H1 (cell line): ENCODE measurements at regions not wholly inside any gene's neighbourhood (a gene's known extent, or its start where the extent isn't known, plus 50 kb on each side); places are given as distances from the start of the nearest gene placed in this dataset.

ENCODE experiments used
- CTCF ChIA-PET: fragments of 300-600 bp; sonication (Branson Sonifier 250); formaldehyde crosslinking; loops from one replicate; lab custom pipeline; 2021; ENCODE audit not compliant: partially characterized antibody; lab: Charles Lee
- POLR2A ChIA-PET: fragments of 300-600 bp; sonication (Branson Sonifier 250); formaldehyde crosslinking; loops from one replicate; lab custom pipeline; 2021; ENCODE audit warnings: inconsistent platforms; ENCODE audit not compliant: partially characterized antibody; lab: Charles Lee
- DNase-seq, 2 experiments: peaks; one replicate each; pipeline versions ENCODE4 v3.0.0 to v3.0.0-alpha.2; 2010 to 2022; ENCODE audit warnings: low spot score in 2 of 2, low read depth in 1 of 2, mixed read lengths in 1 of 2
- FAIRE-seq: peaks from 2 replicates; lab custom pipeline; 2011; peaks lifted over from hg19 to GRCh38; lab: Jason Lieb, UNC
- H2AFZ ChIP-seq: 2 replicates; pipeline ENCODE4 v1.8.1; 2012; ENCODE audit warnings: low read length, inconsistent platforms
- H2AK5ac ChIP-seq: 2 replicates; pipeline ENCODE4 v1.6.1; 2013; ENCODE audit warnings: low read depth, low read length
- H2BK120ac ChIP-seq: replicated peaks from 2 replicates; pipeline ENCODE3; 2013; ENCODE audit warnings: low read depth, low read length, inconsistent platforms
- H2BK12ac ChIP-seq: 2 replicates; pipeline ENCODE4 v1.6.1; 2013; ENCODE audit warnings: low read depth, low read length
- H2BK15ac ChIP-seq: 2 replicates; pipeline ENCODE4 v1.6.1; 2013; ENCODE audit warnings: low read length
- H2BK20ac ChIP-seq: 2 replicates; pipeline ENCODE4 v1.6.1; 2013; ENCODE audit warnings: low read length
- H2BK5ac ChIP-seq: 2 replicates; pipeline ENCODE4 v1.6.1; 2013; ENCODE audit warnings: low read depth, low read length
- H3K14ac ChIP-seq: 2 replicates; pipeline ENCODE4 v1.6.1; 2013; ENCODE audit warnings: inconsistent platforms; ENCODE audit not compliant: insufficient read length
- H3K18ac ChIP-seq: 2 replicates; pipeline ENCODE4 v1.6.1; 2013; ENCODE audit warnings: low read length; ENCODE audit errors: extremely low read depth
- H3K23ac ChIP-seq: 2 replicates; pipeline ENCODE4 v1.6.1; 2013; ENCODE audit warnings: inconsistent platforms; ENCODE audit not compliant: insufficient read length
- H3K23me2 ChIP-seq: 2 replicates; pipeline ENCODE4 v1.6.1; 2013; ENCODE audit warnings: low read depth, low read length
- H3K27ac ChIP-seq: 2 replicates; pipeline ENCODE4 v1.6.1; 2011; ENCODE audit warnings: low read depth, low read length, inconsistent platforms
- H3K27me3 ChIP-seq, 4 experiments: replicated peaks in 1 of 4; 1 replicate in 1 of 4; 2 replicates in 3 of 4; pipeline versions ENCODE4 v1.6.1 to v1.8.1; 2011 to 2013; ENCODE audit warnings: low read length in 3 of 4, mild to moderate bottlenecking in 3 of 4, inconsistent platforms in 2 of 4, mixed read lengths in 2 of 4, moderate library complexity in 1 of 4; ENCODE audit not compliant: control insufficient read depth in 3 of 4, insufficient read depth in 3 of 4; ENCODE audit errors: extremely low read depth in 1 of 4
- H3K36me3 ChIP-seq, 4 experiments: 2 replicates each; pipeline versions ENCODE4 v1.6.1 to v1.8.1; 2011 to 2013; ENCODE audit warnings: mild to moderate bottlenecking in 4 of 4, low read length in 3 of 4, moderate library complexity in 2 of 4, control low read depth in 1 of 4, inconsistent platforms in 1 of 4; ENCODE audit not compliant: insufficient read depth in 4 of 4, control insufficient read depth in 2 of 4
- H3K4ac ChIP-seq: replicated peaks from 2 replicates; pipeline ENCODE3; 2013; ENCODE audit warnings: low read length, low read depth, mixed read lengths, inconsistent platforms; ENCODE audit not compliant: insufficient read length
- H3K4me1 ChIP-seq, 4 experiments: replicated peaks in 1 of 4; 1 replicate in 1 of 4; 2 replicates in 3 of 4; pipeline versions ENCODE4 v1.6.1 to v1.8.1; 2011 to 2013; ENCODE audit warnings: low read length in 3 of 4, inconsistent platforms in 2 of 4, mixed read lengths in 1 of 4; ENCODE audit not compliant: insufficient read depth in 4 of 4, control insufficient read depth in 3 of 4
- H3K4me2 ChIP-seq, 2 experiments: 2 replicates each; pipeline versions ENCODE4 v1.6.1 to v1.8.1; 2011 to 2013; ENCODE audit warnings: low read depth in 2 of 2, low read length in 2 of 2, control low read depth in 1 of 2, inconsistent platforms in 1 of 2, mild to moderate bottlenecking in 1 of 2; ENCODE audit not compliant: insufficient read depth in 1 of 2
- H3K4me3 ChIP-seq, 4 experiments: fragments of 200-600, 300-600 bp in 1 of 4; sonication (generic), shearing (Covaris generic), sonication (Bioruptor Twin) in 1 of 4; 2 replicates each; pipeline versions ENCODE4 v1.5.1 to v1.8.1; 2011 to 2016; ENCODE audit warnings: low read length in 4 of 4, low read depth in 3 of 4, control low read depth in 2 of 4, inconsistent platforms in 2 of 4, mild to moderate bottlenecking in 2 of 4, mixed read lengths in 1 of 4, moderate library complexity in 1 of 4; ENCODE audit not compliant: insufficient read depth in 2 of 4; ENCODE audit errors: extremely low read depth in 1 of 4
- H3K56ac ChIP-seq: replicated peaks from 2 replicates; pipeline ENCODE3; 2013; ENCODE audit warnings: low read depth, mild to moderate bottlenecking, mixed read lengths, low read length, inconsistent platforms; ENCODE audit not compliant: insufficient read length
- H3K79me1 ChIP-seq: 2 replicates; pipeline ENCODE4 v1.6.1; 2013; ENCODE audit warnings: low read depth, low read length, control low read depth
- H3K79me2 ChIP-seq, 2 experiments: 2 replicates each; pipeline versions ENCODE4 v1.6.1 to v1.8.1; 2012 to 2013; ENCODE audit warnings: low read length in 2 of 2, mild to moderate bottlenecking in 2 of 2, inconsistent platforms in 1 of 2; ENCODE audit not compliant: insufficient read depth in 2 of 2, control insufficient read depth in 1 of 2
- H3K9ac ChIP-seq, 4 experiments: replicated peaks in 1 of 4; 1 replicate in 1 of 4; 2 replicates in 3 of 4; pipeline versions ENCODE4 v1.6.1 to v1.8.1; 2011 to 2013; ENCODE audit warnings: low read depth in 3 of 4, low read length in 3 of 4, control low read depth in 2 of 4, mild to moderate bottlenecking in 2 of 4, moderate library complexity in 2 of 4, inconsistent platforms in 1 of 4; ENCODE audit errors: extremely low read depth in 1 of 4
- H3K9me3 ChIP-seq, 2 experiments: 2 replicates each; pipeline versions ENCODE4 v1.6.1 to v1.8.1; 2012 to 2013; ENCODE audit warnings: mild to moderate bottlenecking in 2 of 2, moderate library complexity in 2 of 2, control low read depth in 1 of 2, inconsistent platforms in 1 of 2, low read depth in 1 of 2, low read length in 1 of 2, mixed read lengths in 1 of 2; ENCODE audit not compliant: insufficient read depth in 2 of 2
- H4K20me1 ChIP-seq, 2 experiments: replicated peaks in 1 of 2; 2 replicates each; pipeline versions ENCODE3 to v1.8.1; 2011 to 2013; ENCODE audit warnings: inconsistent platforms in 2 of 2, low read length in 2 of 2, mild to moderate bottlenecking in 1 of 2; ENCODE audit not compliant: insufficient read depth in 2 of 2, control insufficient read depth in 1 of 2
- H4K5ac ChIP-seq: 2 replicates; pipeline ENCODE4 v1.6.1; 2013; ENCODE audit warnings: low read length, low read depth, mixed read lengths, inconsistent platforms; ENCODE audit not compliant: insufficient read length
- H4K8ac ChIP-seq: 2 replicates; pipeline ENCODE4 v1.8.0; 2013; ENCODE audit warnings: mild to moderate bottlenecking, moderate library complexity, low read length, inconsistent platforms; ENCODE audit not compliant: insufficient read depth; ENCODE audit errors: extremely low read depth
- H4K91ac ChIP-seq: replicated peaks from 2 replicates; pipeline ENCODE3; 2013; ENCODE audit warnings: low read length, mixed read lengths, inconsistent platforms; ENCODE audit not compliant: insufficient read length
- BACH1 ChIP-seq: IDR thresholded peaks from 2 replicates; pipeline ENCODE4 v1.6.1; 2012; ENCODE audit warnings: low read length, improper control_type of control experiment
- BCL11A ChIP-seq, 2 experiments: IDR thresholded peaks; one replicate each; pipeline ENCODE4 v1.6.1; 2011; ENCODE audit warnings: low read depth in 2 of 2, low read length in 2 of 2, mild to moderate bottlenecking in 2 of 2
- EGR1 ChIP-seq: IDR thresholded peaks from 2 replicates; pipeline ENCODE4 v1.6.1; 2011; ENCODE audit warnings: low read depth, low read length, borderline replicate concordance
- FOSL1 ChIP-seq: IDR thresholded peaks from 2 replicates; pipeline ENCODE4 v1.6.1; 2011; ENCODE audit warnings: mild to moderate bottlenecking, low read depth, low read length, moderate library complexity; ENCODE audit not compliant: insufficient read depth
- HDAC2 ChIP-seq, 2 experiments: fragments of 300-600 bp in 1 of 2; sonication (generic) in 1 of 2; IDR thresholded peaks; 2 replicates each; pipeline ENCODE4 v1.6.1; 2011 to 2012; ENCODE audit warnings: low read depth in 2 of 2, low read length in 2 of 2, mild to moderate bottlenecking in 2 of 2, moderate library complexity in 2 of 2, borderline replicate concordance in 1 of 2, inconsistent platforms in 1 of 2
- POLR2A ChIP-seq, 2 experiments: IDR thresholded peaks; 1 replicate in 1 of 2; 2 replicates in 1 of 2; pipeline ENCODE4 v1.6.1; 2011; ENCODE audit warnings: low read depth in 2 of 2, low read length in 2 of 2, mild to moderate bottlenecking in 2 of 2; ENCODE audit errors: control extremely low read depth in 1 of 2
- RAD21 ChIP-seq, 2 experiments: IDR thresholded peaks in 1 of 2; conservative IDR thresholded peaks in 1 of 2; 2 replicates each; pipeline ENCODE4 v1.6.1; 2011; ENCODE audit warnings: low read depth in 2 of 2, low read length in 2 of 2, improper control_type of control experiment in 1 of 2, inconsistent platforms in 1 of 2, mild to moderate bottlenecking in 1 of 2, moderate library complexity in 1 of 2
- SRF ChIP-seq: IDR thresholded peaks from 2 replicates; pipeline ENCODE4 v1.6.1; 2011; ENCODE audit warnings: mild to moderate bottlenecking, low read depth, low read length, moderate library complexity
- SUZ12 ChIP-seq: fragments of 200-600 bp; sonication (generic); IDR thresholded peaks from 2 replicates; pipeline ENCODE4 v1.6.1; 2012; ENCODE audit warnings: mild to moderate bottlenecking, inconsistent platforms, low read length, moderate library complexity, mixed read lengths
- TBP ChIP-seq: IDR thresholded peaks from 2 replicates; pipeline ENCODE4 v1.6.1; 2011; ENCODE audit warnings: low read depth, low read length, improper control_type of control experiment
- WGBS, 2 experiments: shearing (Covaris generic) in 1 of 2; methylation state at CpG; one replicate each; pipeline versions ENCODE4 v1.1.6 to v1.1.7; 2013 to 2015; ENCODE audit warnings: low lambda C conversion rate in 2 of 2, mixed read lengths in 2 of 2, inconsistent platforms in 1 of 2, low coverage in 1 of 2, missing lambda C conversion rate in 1 of 2; ENCODE audit not compliant: insufficient replicate concordance in 2 of 2, insufficient coverage in 1 of 2, insufficient read length in 1 of 2; ENCODE audit errors: extremely low coverage in 1 of 2, missing lambda C conversion rate in 1 of 2; 5-methylcytosine and 5-hydroxymethylcytosine counted together
- TF ChIP-seq, protein P1 (sequence below): IDR thresholded peaks from 2 replicates; pipeline ENCODE4 v1.6.1; 2011; ENCODE audit warnings: low read length, improper control_type of control experiment

DNA sequence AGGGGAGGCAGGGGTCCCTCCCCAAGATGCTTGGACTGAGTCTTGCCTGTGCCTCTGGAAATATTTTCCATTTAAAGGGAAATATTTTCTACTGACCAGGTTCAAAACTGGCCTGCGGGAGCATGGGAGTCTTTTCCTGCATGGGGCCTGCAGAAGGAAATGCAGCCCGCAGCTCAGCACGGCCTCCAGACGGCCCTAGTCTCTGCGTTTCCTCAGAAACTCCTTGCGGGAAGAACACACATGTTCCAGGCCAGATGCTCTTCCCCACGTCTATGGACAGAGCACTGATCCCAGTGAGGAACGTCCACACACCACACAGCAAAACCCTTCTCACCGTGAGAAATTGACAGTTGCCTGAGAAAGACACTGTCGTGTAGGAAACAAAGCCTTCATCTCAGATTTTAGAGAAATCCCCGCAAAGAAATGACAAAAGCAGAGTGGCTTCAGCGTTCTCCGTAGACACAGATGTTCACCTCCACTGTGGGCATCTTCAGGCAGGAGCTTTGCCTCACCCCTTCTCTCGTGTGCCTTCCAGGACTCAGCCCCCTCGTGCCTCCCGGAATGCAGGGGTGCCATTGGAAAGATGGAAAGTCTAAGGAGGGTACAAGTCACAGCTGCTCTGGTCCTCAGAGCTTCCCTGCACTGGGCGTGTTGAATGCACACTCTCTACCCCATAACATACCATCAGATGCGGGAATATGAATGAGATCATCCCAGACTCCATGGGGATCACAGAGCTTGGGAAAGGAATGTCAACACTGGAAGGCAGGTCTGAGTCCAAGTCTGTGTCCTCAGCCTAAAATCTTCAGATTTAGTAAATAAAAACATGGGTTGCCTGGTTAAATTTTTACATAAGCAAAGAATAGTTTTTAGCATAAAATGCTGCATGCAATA is 438.7 kb upstream of the SALL3 start:
- Histone ChIP-seq H2BK120ac (no peak overlapping the region), H4K20me1 (no peaks in the 10 kb centered on the region), H3K9me3 (no peaks in the 10 kb centered on the region; a peak in 1 of 4 replicates), H4K5ac (no peak overlapping the region), H3K79me2 (no peaks in the 10 kb centered on the region), H4K91ac (no peak overlapping the region), H3K4ac (no peak overlapping the region), H3K79me1 (no peaks in the 10 kb centered on the region), H2AFZ (0 out of 2 replicates have a peak overlapping the region, but pooled peaks have one; percentile 13), H3K18ac (no peak overlapping the region), H2BK12ac (no peak overlapping the region; the same call in 1 of the 2 replicates), H3K4me2 (no peak overlapping the region), H2BK15ac (no peak overlapping the region), H3K9ac (no peak overlapping the region), H4K8ac (no peak overlapping the region), H3K23ac (no peak overlapping the region), H2BK20ac (no peak overlapping the region), H3K14ac (no peak overlapping the region), H3K27me3 (no peaks in the 10 kb centered on the region), H3K4me1 (peaks cover 0 to 3% (median 0%) of the 10 kb centered on the region in 4 experiments; a peak in 1 of 7 replicates), H2AK5ac (no peak overlapping the region), H3K27ac (no peak overlapping the region), H3K4me3 (no peak overlapping the region), H3K36me3 (no peaks in the 10 kb centered on the region), H2BK5ac (no peak overlapping the region), H3K56ac (no peak overlapping the region), H3K23me2 (no peaks in the 10 kb centered on the region)
- 90% methylated on average over 18 of the region's 18 CpGs; no CpG with 5 or more reads in 1 of the 2 experiments for WGBS, 2 experiments
- FAIRE-seq (no peak), DNase-seq (peak in 1 of 2 experiments; percentile 20)
- POLR2A ChIA-PET, result no interaction called here
- CTCF ChIA-PET, result interaction anchor here (0.9 kb wide), 2 partner anchors 11 to 445 kb away, joined by 3 read pairs; no protein-coding TSS in a partner anchor
- TF ChIP-seq RAD21 (IDR thresholded peaks at IDR 0.05 in 1 of 2, conservative IDR thresholded peaks at IDR 0.05 in 1 of 2; ENCODE audit: low read depth in 2 of 2, low read length in 2 of 2) (no peak), SRF (no peak), EGR1 (no peak), TBP (no peak), FOSL1 (no peak), BACH1 (no peak), SUZ12 (no peak), HDAC2 (IDR thresholded peaks at IDR 0.05; ENCODE audit: borderline replicate concordance in 1 of 2, low read depth in 2 of 2, low read length in 2 of 2) (no peak), BCL11A (IDR thresholded peaks at IDR 0.05; ENCODE audit: low read depth in 2 of 2, low read length in 2 of 2) (no peak), POLR2A (IDR thresholded peaks at IDR 0.05; ENCODE audit: control extremely low read depth in 1 of 2, low read depth in 2 of 2, low read length in 2 of 2) (no peak)
- TF ChIP-seq, protein P1, sequence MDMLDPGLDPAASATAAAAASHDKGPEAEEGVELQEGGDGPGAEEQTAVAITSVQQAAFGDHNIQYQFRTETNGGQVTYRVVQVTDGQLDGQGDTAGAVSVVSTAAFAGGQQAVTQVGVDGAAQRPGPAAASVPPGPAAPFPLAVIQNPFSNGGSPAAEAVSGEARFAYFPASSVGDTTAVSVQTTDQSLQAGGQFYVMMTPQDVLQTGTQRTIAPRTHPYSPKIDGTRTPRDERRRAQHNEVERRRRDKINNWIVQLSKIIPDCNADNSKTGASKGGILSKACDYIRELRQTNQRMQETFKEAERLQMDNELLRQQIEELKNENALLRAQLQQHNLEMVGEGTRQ, result no peak
